CD4-positive, CD25-positive, alpha-beta regulatory T cell (primary cell): ENCODE measurements at regions not wholly inside any gene's neighbourhood (a gene's known extent, or its start where the extent isn't known, plus 50 kb on each side); places are given as distances from the start of the nearest gene placed in this dataset.

Experiments
- ATAC-seq, 2 donors: fragments of 150-1000 bp; cut with Tn5 transposase; one replicate each; pipeline ENCODE4 v1.10.0; 2021; ENCODE audit warnings: low read depth in 2 of 2, moderate number of reproducible peaks in 2 of 2, moderate library complexity in 1 of 2
- DNase-seq, 3 donors: peaks; one replicate each; pipeline versions ENCODE4 v3.0.0 to v3.0.0-alpha.2; 2012 to 2022; ENCODE audit warnings: mixed read lengths in 1 of 3
- H3K27ac ChIP-seq: one replicate; pipeline ENCODE4 v1.7.0; 2013; ENCODE audit warnings: mild to moderate bottlenecking, low read length; ENCODE audit not compliant: insufficient read depth, poor library complexity, severe bottlenecking
- H3K27me3 ChIP-seq: one replicate; pipeline ENCODE4 v1.7.0; 2013; ENCODE audit warnings: low read length; ENCODE audit not compliant: control insufficient read depth, insufficient read depth
- H3K36me3 ChIP-seq: one replicate; pipeline ENCODE4 v1.7.0; 2013; ENCODE audit warnings: mild to moderate bottlenecking, low read length, moderate library complexity; ENCODE audit not compliant: control insufficient read depth, insufficient read depth
- H3K4me1 ChIP-seq: 2 replicates; pipeline ENCODE4 v1.7.0; 2013; ENCODE audit warnings: mild to moderate bottlenecking, low read length; ENCODE audit not compliant: insufficient read depth, control insufficient read depth, poor library complexity, severe bottlenecking
- H3K4me3 ChIP-seq: one replicate; pipeline ENCODE4 v1.7.0; 2013; ENCODE audit warnings: low read depth, mild to moderate bottlenecking, low read length, moderate library complexity
- H3K9me3 ChIP-seq, 2 experiments: 1 replicate in 1 of 2; 2 replicates in 1 of 2; pipeline ENCODE4 v1.7.0; 2013; ENCODE audit warnings: low read length in 2 of 2, mild to moderate bottlenecking in 1 of 2, moderate library complexity in 1 of 2; ENCODE audit not compliant: control insufficient read depth in 2 of 2
- H3K27ac Mint-ChIP-seq, 3 donors: one replicate each; pipeline ENCODE4 v1.8.0; 2020 to 2022; ENCODE audit warnings: mild to moderate bottlenecking in 3 of 3, mixed read lengths in 3 of 3, moderate library complexity in 2 of 3
- H3K27me3 Mint-ChIP-seq: one replicate; pipeline ENCODE4 v1.8.0; 2022; ENCODE audit warnings: mild to moderate bottlenecking, mixed read lengths
- H3K36me3 Mint-ChIP-seq: one replicate; pipeline ENCODE4 v1.8.0; 2020; ENCODE audit warnings: mixed read lengths
- H3K4me1 Mint-ChIP-seq, 4 donors: one replicate each; pipeline ENCODE4 v1.8.0; 2020 to 2022; ENCODE audit warnings: mixed read lengths in 4 of 4, mild to moderate bottlenecking in 1 of 4
- H3K4me3 Mint-ChIP-seq, 4 donors: one replicate each; pipeline ENCODE4 v1.8.0; 2020 to 2022; ENCODE audit warnings: mild to moderate bottlenecking in 4 of 4, mixed read lengths in 4 of 4, moderate library complexity in 3 of 4
- H3K9me3 Mint-ChIP-seq, 7 donors: one replicate each; pipeline ENCODE4 v1.8.0; 2020 to 2022; ENCODE audit warnings: mixed read lengths in 7 of 7, mild to moderate bottlenecking in 3 of 7, moderate library complexity in 2 of 7

- H3K36me3 Mint-ChIP-seq, result no peaks in the 10 kb centered on the region
- DNase-seq, result no peak
- Histone ChIP-seq H3K9me3 (no peaks in the 10 kb centered on the region), H3K4me1 (no peaks in the 10 kb centered on the region), H3K4me3 (no peak overlapping the region), H3K27me3 (no peaks in the 10 kb centered on the region), H3K27ac (no peak overlapping the region), H3K36me3 (no peaks in the 10 kb centered on the region)
- no peaks in the 10 kb centered on the region for H3K27me3 Mint-ChIP-seq
- H3K27ac Mint-ChIP-seq, result no peak overlapping the region
- no peak for ATAC-seq
- H3K4me3 Mint-ChIP-seq, result no peak overlapping the region
- no peaks in the 10 kb centered on the region for H3K4me1 Mint-ChIP-seq
- peaks cover 0 to 2% (median 0%) of the 10 kb centered on the region in 7 donors for H3K9me3 Mint-ChIP-seq
Measured at GRCh38 chr2:220678943-220679342, 893.2 kb downstream of the EPHA4 start.

GRCh38 chr2:220682616-220683015 is 889.5 kb downstream of the EPHA4 start:
- Mint-ChIP-seq H3K4me1 (no peaks in the 10 kb centered on the region), H3K4me3 (no peak overlapping the region), H3K36me3 (no peaks in the 10 kb centered on the region), H3K9me3 (peaks cover 0 to 3% (median 0%) of the 10 kb centered on the region in 7 donors), H3K27ac (no peak overlapping the region), H3K27me3 (no peaks in the 10 kb centered on the region)
- Histone ChIP-seq H3K4me3 (no peak overlapping the region), H3K4me1 (no peaks in the 10 kb centered on the region), H3K27ac (no peak overlapping the region), H3K27me3 (no peaks in the 10 kb centered on the region), H3K9me3 (no peaks in the 10 kb centered on the region), H3K36me3 (no peaks in the 10 kb centered on the region)
- no peak for ATAC-seq
- no peak for DNase-seq

- Histone ChIP-seq H3K36me3 (no peaks in the 10 kb centered on the region), H3K4me1 (no peaks in the 10 kb centered on the region), H3K9me3 (no peaks in the 10 kb centered on the region), H3K27ac (no peak overlapping the region), H3K4me3 (no peak overlapping the region), H3K27me3 (no peaks in the 10 kb centered on the region)
- H3K4me1 Mint-ChIP-seq, result no peaks in the 10 kb centered on the region
- H3K27ac Mint-ChIP-seq, result no peak overlapping the region
- no peak for DNase-seq
- H3K9me3 Mint-ChIP-seq, result peaks cover 0 to 3% (median 0%) of the 10 kb centered on the region in 7 donors
- no peaks in the 10 kb centered on the region for H3K36me3 Mint-ChIP-seq
- ATAC-seq, result no peak
- no peaks in the 10 kb centered on the region for H3K27me3 Mint-ChIP-seq
- no peak overlapping the region for H3K4me3 Mint-ChIP-seq
Measured at GRCh38 chr2:220684099-220684498, 888.0 kb downstream of the EPHA4 start.

- Histone ChIP-seq H3K27me3 (no peaks in the 10 kb centered on the region), H3K4me1 (no peaks in the 10 kb centered on the region), H3K36me3 (no peaks in the 10 kb centered on the region), H3K4me3 (no peak overlapping the region), H3K9me3 (no peaks in the 10 kb centered on the region), H3K27ac (no peak overlapping the region)
- H3K27me3 Mint-ChIP-seq, result no peaks in the 10 kb centered on the region
- ATAC-seq (peak; percentile 68 to 74), DNase-seq (peak; percentile 24 to 51 (median 49))
- peaks cover 0 to 3% (median 0%) of the 10 kb centered on the region in 7 donors for H3K9me3 Mint-ChIP-seq
- no peak overlapping the region for H3K4me3 Mint-ChIP-seq
- no peaks in the 10 kb centered on the region for H3K4me1 Mint-ChIP-seq
- no peaks in the 10 kb centered on the region for H3K36me3 Mint-ChIP-seq
- no peak overlapping the region for H3K27ac Mint-ChIP-seq
Measured at GRCh38 chr2:220687231-220687843, 884.8 kb downstream of the EPHA4 start.

- Histone ChIP-seq H3K36me3 (no peaks in the 10 kb centered on the region), H3K27me3 (no peaks in the 10 kb centered on the region), H3K9me3 (peaks cover 0 to 1% of the 10 kb centered on the region in 2 experiments), H3K4me1 (no peaks in the 10 kb centered on the region), H3K4me3 (no peak overlapping the region), H3K27ac (no peak overlapping the region)
- no peak for DNase-seq
- Mint-ChIP-seq H3K36me3 (no peaks in the 10 kb centered on the region), H3K9me3 (peaks cover 0 to 2% (median 0%) of the 10 kb centered on the region in 7 donors), H3K4me3 (no peak overlapping the region), H3K27ac (no peak overlapping the region), H3K4me1 (no peaks in the 10 kb centered on the region), H3K27me3 (peaks cover 4% of the 10 kb centered on the region)
- no peak for ATAC-seq
Measured at GRCh38 chr2:220695397-220696279, 876.5 kb downstream of the EPHA4 start.

GRCh38 chr2:220696280-220696669 is 875.8 kb downstream of the EPHA4 start:
- Mint-ChIP-seq H3K4me1 (no peaks in the 10 kb centered on the region), H3K4me3 (no peak overlapping the region)

GRCh38 chr2:220697011-220697410 is 875.1 kb downstream of the EPHA4 start:
- H3K27ac Mint-ChIP-seq, result no peak overlapping the region
- no peak for DNase-seq
- Histone ChIP-seq H3K9me3 (peaks cover 0 to 2% of the 10 kb centered on the region in 2 experiments), H3K27ac (no peak overlapping the region), H3K36me3 (no peaks in the 10 kb centered on the region), H3K27me3 (no peaks in the 10 kb centered on the region), H3K4me1 (no peaks in the 10 kb centered on the region), H3K4me3 (no peak overlapping the region)
- H3K36me3 Mint-ChIP-seq, result no peaks in the 10 kb centered on the region
- peaks cover 0 to 8% (median 2%) of the 10 kb centered on the region in 7 donors for H3K9me3 Mint-ChIP-seq
- no peak overlapping the region for H3K4me3 Mint-ChIP-seq
- ATAC-seq, result no peak
- no peaks in the 10 kb centered on the region for H3K4me1 Mint-ChIP-seq
- peaks cover 4% of the 10 kb centered on the region for H3K27me3 Mint-ChIP-seq

More at GRCh38 chr2:220696280-220696669, 875.8 kb downstream of the EPHA4 start:
- H3K27me3 Mint-ChIP-seq, result peaks cover 4% of the 10 kb centered on the region
- H3K4me1 ChIP-seq, result no peaks in the 10 kb centered on the region
- ATAC-seq, result no peak
- H3K27ac ChIP-seq, result no peak overlapping the region
- peaks cover 0 to 5% (median 2%) of the 10 kb centered on the region in 7 donors for H3K9me3 Mint-ChIP-seq
- peaks cover 0 to 2% of the 10 kb centered on the region in 2 experiments for H3K9me3 ChIP-seq
- H3K27me3 ChIP-seq, result no peaks in the 10 kb centered on the region
- H3K27ac Mint-ChIP-seq, result no peak overlapping the region
- DNase-seq, result no peak
- H3K4me3 ChIP-seq, result no peak overlapping the region
- no peaks in the 10 kb centered on the region for H3K36me3 Mint-ChIP-seq
- H3K36me3 ChIP-seq, result no peaks in the 10 kb centered on the region
